Naive thymus-derived CD4-positive, alpha-beta T cell (primary cell): ENCODE measurements at regions not wholly inside any gene's neighbourhood (a gene's known extent, or its start where the extent isn't known, plus 50 kb on each side); places are given as distances from the start of the nearest gene placed in this dataset.

Experiments used
- ATAC-seq: fragments of 150-1000 bp; cut with Tn5 transposase; 2 replicates; pipeline ENCODE4 v1.10.0; 2021; ENCODE audit warnings: mild to moderate bottlenecking, moderate library complexity
- CTCF ChIA-PET: fragments of 350-600 bp; sonication (Branson Sonifier 250); formaldehyde crosslinking; loops from one replicate; lab custom pipeline; 2021; ENCODE audit warnings: antibody characterized with exemption; lab: Charles Lee
- POLR2A ChIA-PET: fragments of 350-600 bp; sonication (Branson Sonifier 250); formaldehyde crosslinking; loops from one replicate; lab custom pipeline; 2021; ENCODE audit warnings: antibody characterized with exemption, inconsistent platforms; lab: Charles Lee
- DNase-seq, 9 donors: peaks; one replicate each; pipeline versions ENCODE4 v3.0.0 to v3.0.0-alpha.2; 2020 to 2022; ENCODE audit warnings: mixed read lengths in 1 of 9
- H3K27ac ChIP-seq: one replicate; pipeline ENCODE4 v1.7.0; 2013; ENCODE audit warnings: mild to moderate bottlenecking, low read depth, low read length, moderate library complexity
- H3K27me3 ChIP-seq, 2 donors: one replicate each; pipeline ENCODE4 v1.7.0; 2013; ENCODE audit warnings: low read length in 2 of 2, mild to moderate bottlenecking in 2 of 2, moderate library complexity in 2 of 2; ENCODE audit not compliant: control insufficient read depth in 2 of 2, insufficient read depth in 2 of 2
- H3K36me3 ChIP-seq, 3 experiments: 1 replicate in 2 of 3; 2 replicates in 1 of 3; pipeline ENCODE4 v1.7.0; 2013; ENCODE audit warnings: low read length in 3 of 3, mild to moderate bottlenecking in 3 of 3, moderate library complexity in 1 of 3; ENCODE audit not compliant: insufficient read depth in 3 of 3, control insufficient read depth in 2 of 3
- H3K4me1 ChIP-seq, 2 donors: one replicate each; pipeline ENCODE4 v1.7.0; 2013; ENCODE audit warnings: low read length in 2 of 2, mild to moderate bottlenecking in 2 of 2, moderate library complexity in 1 of 2; ENCODE audit not compliant: control insufficient read depth in 2 of 2, insufficient read depth in 2 of 2
- H3K4me3 ChIP-seq: 2 replicates; pipeline ENCODE4 v1.7.0; 2013; ENCODE audit warnings: mild to moderate bottlenecking, low read length
- H3K9me3 ChIP-seq, 3 experiments: 1 replicate in 2 of 3; 2 replicates in 1 of 3; pipeline ENCODE4 v1.7.0; 2013; ENCODE audit warnings: low read length in 3 of 3; ENCODE audit not compliant: control insufficient read depth in 2 of 3
- H3K27ac Mint-ChIP-seq, 9 donors: one replicate each; pipeline ENCODE4 v1.8.0; 2020 to 2022; ENCODE audit warnings: mixed read lengths in 9 of 9, mild to moderate bottlenecking in 8 of 9, moderate library complexity in 5 of 9, inconsistent platforms in 2 of 9
- H3K27me3 Mint-ChIP-seq, 5 donors: one replicate each; pipeline ENCODE4 v1.8.0; 2021 to 2022; ENCODE audit warnings: mixed read lengths in 5 of 5, mild to moderate bottlenecking in 1 of 5
- H3K36me3 Mint-ChIP-seq, 5 donors: one replicate each; pipeline ENCODE4 v1.8.0; 2020 to 2022; ENCODE audit warnings: mixed read lengths in 5 of 5, mild to moderate bottlenecking in 3 of 5, inconsistent platforms in 1 of 5
- H3K4me1 Mint-ChIP-seq, 7 donors: one replicate each; pipeline ENCODE4 v1.8.0; 2020 to 2022; ENCODE audit warnings: mixed read lengths in 7 of 7, mild to moderate bottlenecking in 3 of 7, inconsistent platforms in 1 of 7
- H3K4me3 Mint-ChIP-seq, 10 donors: one replicate each; pipeline ENCODE4 v1.8.0; 2020 to 2022; ENCODE audit warnings: mild to moderate bottlenecking in 10 of 10, mixed read lengths in 10 of 10, moderate library complexity in 6 of 10, inconsistent platforms in 2 of 10
- H3K9me3 Mint-ChIP-seq, 11 donors: one replicate each; pipeline ENCODE4 v1.8.0; 2020 to 2022; ENCODE audit warnings: mixed read lengths in 11 of 11, mild to moderate bottlenecking in 4 of 11, inconsistent platforms in 1 of 11, moderate library complexity in 1 of 11
- intact Hi-C, 2 donors: fragments of 100-400 bp; cut with micrococcal nuclease; formaldehyde crosslinking; loops; one replicate each; pipeline ENCODE4 v1.15.1; 2023

DNA sequence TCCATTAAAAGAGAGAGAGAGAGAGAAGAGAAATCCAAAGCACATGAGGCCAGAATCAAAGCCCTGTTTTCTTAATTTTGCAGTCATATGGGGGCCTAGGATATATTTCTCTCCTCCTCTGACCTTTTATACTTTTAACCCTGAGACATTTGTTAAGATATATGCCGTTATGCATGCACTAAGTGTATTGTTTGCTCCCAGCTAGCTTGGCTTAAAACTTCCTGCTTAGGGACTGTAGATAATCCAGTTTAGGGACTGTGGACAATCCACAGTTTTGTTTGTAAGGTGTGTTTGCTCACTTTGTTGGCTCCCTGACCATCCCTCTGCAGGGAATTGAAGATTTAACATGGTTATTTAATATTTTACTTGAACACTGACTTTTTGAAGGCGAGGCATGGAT lies 166.3 kb upstream of the TSHZ2 start:
- peaks cover 0 to 5% (median 0%) of the 10 kb centered on the region in 11 donors for H3K9me3 Mint-ChIP-seq
- no peak overlapping the region for H3K4me3 ChIP-seq
- H3K36me3 Mint-ChIP-seq = no peaks in the 10 kb centered on the region
- H3K4me1 Mint-ChIP-seq = no peaks in the 10 kb centered on the region
- intact Hi-C loops = no loop called here
- ChIA-PET CTCF (no interaction called here), POLR2A (no interaction called here)
- H3K4me3 Mint-ChIP-seq = no peak overlapping the region
- H3K9me3 ChIP-seq = no peaks in the 10 kb centered on the region
- DNase-seq (no peak), ATAC-seq (no peak)
- H3K27ac ChIP-seq = no peak overlapping the region
- no peaks in the 10 kb centered on the region for H3K27me3 ChIP-seq
- no peaks in the 10 kb centered on the region for H3K4me1 ChIP-seq
- H3K36me3 ChIP-seq = no peaks in the 10 kb centered on the region
- H3K27ac Mint-ChIP-seq = no peak overlapping the region
- peaks cover 0 to 11% (median 5%) of the 10 kb centered on the region in 5 donors for H3K27me3 Mint-ChIP-seq

- DNase-seq (no peak), ATAC-seq (no peak)
- Mint-ChIP-seq H3K4me3 (no peak overlapping the region), H3K27me3 (peaks cover 0 to 6% (median 1%) of the 10 kb centered on the region in 5 donors), H3K36me3 (peaks cover 0 to 5% (median 0%) of the 10 kb centered on the region in 5 donors), H3K27ac (no peak overlapping the region), H3K9me3 (peaks cover 0 to 6% (median 0%) of the 10 kb centered on the region in 11 donors), H3K4me1 (peaks cover 0 to 2% (median 0%) of the 10 kb centered on the region in 7 donors)
- H3K9me3 ChIP-seq = no peaks in the 10 kb centered on the region
- H3K27ac ChIP-seq = no peak overlapping the region
- ChIA-PET POLR2A (no interaction called here), CTCF (no interaction called here)
- H3K4me1 ChIP-seq = no peaks in the 10 kb centered on the region
- H3K4me3 ChIP-seq = no peak overlapping the region
- no peaks in the 10 kb centered on the region for H3K36me3 ChIP-seq
- H3K27me3 ChIP-seq = no peaks in the 10 kb centered on the region
- intact Hi-C loops = no loop called here
These were observed 166.9 kb upstream of the TSHZ2 start for GRCh38 chr20:52805296-52805571.

GRCh38 chr20:52804497-52805295 lies 167.5 kb upstream of the TSHZ2 start:
- Histone ChIP-seq H3K27me3 (no peaks in the 10 kb centered on the region), H3K36me3 (no peaks in the 10 kb centered on the region), H3K4me1 (no peaks in the 10 kb centered on the region), H3K27ac (no peak overlapping the region), H3K9me3 (no peaks in the 10 kb centered on the region), H3K4me3 (no peak overlapping the region)
- DNase-seq = no peak
- Mint-ChIP-seq H3K36me3 (peaks cover 0 to 5% (median 0%) of the 10 kb centered on the region in 5 donors), H3K9me3 (peaks cover 0 to 6% (median 0%) of the 10 kb centered on the region in 11 donors), H3K27me3 (peaks cover 0 to 6% (median 0%) of the 10 kb centered on the region in 5 donors), H3K27ac (no peak overlapping the region), H3K4me1 (peaks cover 0 to 2% (median 0%) of the 10 kb centered on the region in 7 donors), H3K4me3 (no peak overlapping the region)
- POLR2A ChIA-PET = no interaction called here
- ATAC-seq = no peak
- intact Hi-C loops = no loop called here
- CTCF ChIA-PET = no interaction called here

- H3K27me3 ChIP-seq = no peaks in the 10 kb centered on the region
- H3K36me3 ChIP-seq = no peaks in the 10 kb centered on the region
- ChIA-PET CTCF (interaction anchor here (0.6 kb wide), 1 partner anchor 91 kb away, joined by 4 read pairs; no protein-coding TSS in a partner anchor), POLR2A (no interaction called here)
- H3K4me3 ChIP-seq = no peak overlapping the region
- H3K9me3 ChIP-seq = no peaks in the 10 kb centered on the region
- Mint-ChIP-seq H3K4me3 (no peak overlapping the region), H3K27ac (no peak overlapping the region), H3K9me3 (peaks cover 0 to 6% (median 0%) of the 10 kb centered on the region in 11 donors), H3K36me3 (peaks cover 0 to 5% (median 0%) of the 10 kb centered on the region in 5 donors), H3K4me1 (peaks cover 0 to 4% (median 0%) of the 10 kb centered on the region in 7 donors), H3K27me3 (peaks cover 0 to 6% (median 0%) of the 10 kb centered on the region in 5 donors)
- H3K4me1 ChIP-seq = no peaks in the 10 kb centered on the region
- no peak overlapping the region for H3K27ac ChIP-seq
- ATAC-seq (no peak), DNase-seq (no peak)
- intact Hi-C loops = no loop called here
These were observed 170.5 kb upstream of the TSHZ2 start for GRCh38 chr20:52801628-52802006.

GRCh38 chr20:52800734-52801627 lies 171.2 kb upstream of the TSHZ2 start:
- peaks cover 0 to 3% (median 0%) of the 10 kb centered on the region in 5 donors for H3K27me3 Mint-ChIP-seq
- ChIA-PET CTCF (no interaction called here), POLR2A (no interaction called here)
- Histone ChIP-seq H3K27me3 (no peaks in the 10 kb centered on the region), H3K27ac (no peak overlapping the region), H3K4me3 (no peak overlapping the region), H3K36me3 (no peaks in the 10 kb centered on the region), H3K4me1 (no peaks in the 10 kb centered on the region), H3K9me3 (no peaks in the 10 kb centered on the region)
- peaks cover 0 to 6% (median 0%) of the 10 kb centered on the region in 11 donors for H3K9me3 Mint-ChIP-seq
- intact Hi-C loops = no loop called here
- no peak overlapping the region for H3K27ac Mint-ChIP-seq
- DNase-seq (no peak), ATAC-seq (no peak)
- H3K4me1 Mint-ChIP-seq = peaks cover 0 to 4% (median 0%) of the 10 kb centered on the region in 7 donors
- no peak overlapping the region for H3K4me3 Mint-ChIP-seq
- peaks cover 0 to 5% (median 0%) of the 10 kb centered on the region in 5 donors for H3K36me3 Mint-ChIP-seq

- ChIA-PET CTCF (no interaction called here), POLR2A (no interaction called here)
- H3K4me3 Mint-ChIP-seq = no peak overlapping the region
- no peak for ATAC-seq
- H3K36me3 Mint-ChIP-seq = peaks cover 0 to 5% (median 0%) of the 10 kb centered on the region in 5 donors
- H3K9me3 Mint-ChIP-seq = peaks cover 0 to 6% (median 0%) of the 10 kb centered on the region in 11 donors
- H3K36me3 ChIP-seq = no peaks in the 10 kb centered on the region
- intact Hi-C loops = loop anchor here in 1 of 2 donors (10.0 kb wide), 1 partner anchor 484 kb away; no protein-coding TSS in a partner anchor
- H3K27me3 ChIP-seq = no peaks in the 10 kb centered on the region
- no peak overlapping the region for H3K27ac ChIP-seq
- peaks cover 0 to 4% (median 0%) of the 10 kb centered on the region in 7 donors for H3K4me1 Mint-ChIP-seq
- no peaks in the 10 kb centered on the region for H3K9me3 ChIP-seq
- H3K4me1 ChIP-seq = no peaks in the 10 kb centered on the region
- H3K27ac Mint-ChIP-seq = no peak overlapping the region
- no peak overlapping the region for H3K4me3 ChIP-seq
- DNase-seq = no peak
- H3K27me3 Mint-ChIP-seq = peaks cover 0 to 3% (median 0%) of the 10 kb centered on the region in 5 donors
These were observed 173.0 kb upstream of the TSHZ2 start for GRCh38 chr20:52799130-52799529.
